Activated naive CD4-positive, alpha-beta T cell treated with anti-CD3 and anti-CD28 coated beads, Interleukin-2, amount 10 ng/mL, durations not matched to agents 7 days and 5 days (primary cell): ENCODE measurements at regions not wholly inside any gene's neighbourhood (a gene's known extent, or its start where the extent isn't known, plus 50 kb on each side); places are given as distances from the start of the nearest gene placed in this dataset.

Experiments used
- CTCF ChIA-PET: fragments of 350-600 bp; sonication (Branson Sonifier 250); formaldehyde crosslinking; loops from one replicate; lab custom pipeline; 2021; ENCODE audit warnings: antibody characterized with exemption; lab: Charles Lee
- DNase-seq: peaks from one replicate; pipeline ENCODE4 v3.0.0-alpha.2; 2020
- H3K27ac Mint-ChIP-seq: one replicate; pipeline ENCODE4 v1.8.0; 2021; ENCODE audit warnings: mild to moderate bottlenecking, moderate library complexity, mixed read lengths
- H3K27me3 Mint-ChIP-seq: one replicate; pipeline ENCODE4 v1.8.0; 2021; ENCODE audit warnings: mild to moderate bottlenecking, mixed read lengths
- H3K36me3 Mint-ChIP-seq: one replicate; pipeline ENCODE4 v1.8.0; 2021; ENCODE audit warnings: mixed read lengths
- H3K4me1 Mint-ChIP-seq: one replicate; pipeline ENCODE4 v1.8.0; 2021; ENCODE audit warnings: mixed read lengths
- H3K4me3 Mint-ChIP-seq: one replicate; pipeline ENCODE4 v1.8.0; 2021; ENCODE audit warnings: mild to moderate bottlenecking, moderate library complexity, mixed read lengths
- H3K9me3 Mint-ChIP-seq: one replicate; pipeline ENCODE4 v1.8.0; 2021; ENCODE audit warnings: mixed read lengths

DNA sequence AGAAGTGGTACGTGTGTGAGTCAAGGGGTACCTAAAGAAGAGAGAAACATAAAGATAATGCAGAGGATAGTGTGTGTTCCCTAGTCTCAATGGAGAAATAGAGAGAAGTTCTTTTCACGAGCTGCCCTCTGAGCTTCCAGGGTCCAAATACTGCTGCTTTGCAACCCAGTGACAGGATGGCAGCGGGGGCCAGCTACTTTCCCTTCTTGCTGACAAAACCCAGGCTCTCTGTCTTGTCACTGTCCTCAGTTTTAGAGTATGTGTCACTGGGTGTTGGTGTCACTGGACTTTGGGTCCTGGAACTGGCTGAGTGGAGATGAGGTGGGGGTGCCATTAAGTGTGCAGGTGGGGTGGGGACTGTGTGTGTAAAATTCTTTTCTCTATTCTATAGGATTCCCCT, 265.6 kb downstream of the CDC5L start:
- H3K4me3 Mint-ChIP-seq, result no peak overlapping the region
- peaks cover 15% of the 10 kb centered on the region for H3K4me1 Mint-ChIP-seq
- no peak for DNase-seq
- no peaks in the 10 kb centered on the region for H3K36me3 Mint-ChIP-seq
- CTCF ChIA-PET, result interaction anchor here (0.5 to 4.7 kb wide), 6 partner anchors 22 to 1269 kb away, joined by 3 to 25 read pairs (median 5); no protein-coding TSS in a partner anchor
- no peak overlapping the region for H3K27ac Mint-ChIP-seq
- no peaks in the 10 kb centered on the region for H3K9me3 Mint-ChIP-seq
- peaks cover 26% of the 10 kb centered on the region for H3K27me3 Mint-ChIP-seq

DNA sequence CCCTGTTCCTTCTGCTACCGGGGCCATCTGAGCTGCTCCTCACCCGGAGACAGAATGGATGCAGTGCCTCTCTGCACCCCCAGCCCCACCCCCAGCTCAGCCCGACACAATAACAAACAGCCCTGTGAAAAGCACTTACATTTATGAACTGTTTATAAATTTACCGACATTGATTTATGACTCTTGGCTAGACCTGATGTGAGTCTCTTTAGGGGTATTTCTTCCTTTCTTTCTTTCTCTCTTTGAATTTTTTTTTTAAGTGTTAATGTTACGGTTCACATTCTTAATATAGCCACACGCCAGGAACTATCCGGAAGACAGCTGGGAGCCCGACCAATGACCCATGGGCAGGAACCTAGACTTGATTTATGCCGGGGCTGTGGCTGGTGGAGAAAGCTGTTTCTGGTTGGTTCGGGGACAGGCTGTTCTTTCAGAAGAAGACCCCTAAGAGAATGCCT, 266.3 kb downstream of the CDC5L start:
- Mint-ChIP-seq H3K9me3 (peaks cover 3% of the 10 kb centered on the region), H3K27ac (no peak overlapping the region), H3K36me3 (no peaks in the 10 kb centered on the region), H3K27me3 (peaks cover 26% of the 10 kb centered on the region), H3K4me1 (peaks cover 15% of the 10 kb centered on the region), H3K4me3 (no peak overlapping the region)
- no peak for DNase-seq
- CTCF ChIA-PET, result interaction anchor here (1.1 to 4.7 kb wide), 8 partner anchors 12 to 1269 kb away, joined by 3 to 28 read pairs (median 7); no protein-coding TSS in a partner anchor

- DNase-seq, result peak; percentile 79
- Mint-ChIP-seq H3K4me1 (peaks cover 11% of the 10 kb centered on the region), H3K9me3 (peaks cover 3% of the 10 kb centered on the region), H3K4me3 (peak overlapping the region; percentile 25), H3K27me3 (peaks cover 29% of the 10 kb centered on the region), H3K27ac (peak overlapping the region; percentile 83), H3K36me3 (no peaks in the 10 kb centered on the region)
- CTCF ChIA-PET, result interaction anchor here (0.6 to 4.7 kb wide), 29 partner anchors 8 to 1526 kb away, joined by 3 to 43 read pairs (median 3); no protein-coding TSS in a partner anchor
Measured at GRCh38 chr6:44655412-44656342, 268.2 kb downstream of the CDC5L start.

GRCh38 chr6:44656691-44657090, 269.2 kb downstream of the CDC5L start:
- Mint-ChIP-seq H3K4me1 (peaks cover 11% of the 10 kb centered on the region), H3K4me3 (no peak overlapping the region), H3K9me3 (peaks cover 3% of the 10 kb centered on the region), H3K27me3 (peaks cover 29% of the 10 kb centered on the region), H3K36me3 (no peaks in the 10 kb centered on the region), H3K27ac (no peak overlapping the region)
- CTCF ChIA-PET, result interaction anchor here (0.7 to 4.7 kb wide), 16 partner anchors 9 to 1266 kb away, joined by 3 to 43 read pairs (median 6); no protein-coding TSS in a partner anchor
- DNase-seq, result no peak

- CTCF ChIA-PET, result interaction anchor here (0.7 to 3.9 kb wide), 9 partner anchors 9 to 762 kb away, joined by 3 to 43 read pairs (median 3); no protein-coding TSS in a partner anchor
- Mint-ChIP-seq H3K4me3 (no peak overlapping the region), H3K4me1 (peaks cover 11% of the 10 kb centered on the region), H3K27me3 (peaks cover 29% of the 10 kb centered on the region), H3K36me3 (no peaks in the 10 kb centered on the region), H3K9me3 (peaks cover 3% of the 10 kb centered on the region), H3K27ac (no peak overlapping the region)
- DNase-seq, result no peak
Measured at GRCh38 chr6:44657206-44657819, 269.8 kb downstream of the CDC5L start.

DNA sequence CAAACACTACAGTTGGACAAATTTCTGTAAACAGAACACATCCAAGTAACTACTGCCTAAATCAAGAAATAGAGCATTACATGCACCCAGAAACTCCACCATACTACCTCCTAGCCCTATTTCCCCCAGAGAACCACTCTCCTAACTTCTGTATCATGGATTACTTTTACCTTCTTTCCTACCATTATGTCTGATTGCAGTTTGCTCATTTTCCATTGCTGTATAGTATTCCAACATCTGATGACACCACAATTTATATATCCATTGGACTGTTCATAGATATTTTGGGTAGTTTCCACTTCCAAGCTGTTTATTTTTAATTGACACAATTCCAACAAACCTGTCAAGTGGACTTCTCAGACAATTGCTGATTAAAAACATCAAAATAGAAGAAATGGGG, 271.1 kb downstream of the CDC5L start:
- Mint-ChIP-seq H3K27ac (no peak overlapping the region), H3K9me3 (peaks cover 3% of the 10 kb centered on the region), H3K27me3 (peaks cover 19% of the 10 kb centered on the region), H3K36me3 (no peaks in the 10 kb centered on the region), H3K4me1 (peaks cover 11% of the 10 kb centered on the region), H3K4me3 (no peak overlapping the region)
- CTCF ChIA-PET, result no interaction called here
- no peak for DNase-seq

GRCh38 chr6:44659726-44660125, 272.2 kb downstream of the CDC5L start:
- Mint-ChIP-seq H3K4me1 (peaks cover 8% of the 10 kb centered on the region), H3K9me3 (peaks cover 3% of the 10 kb centered on the region), H3K27ac (no peak overlapping the region), H3K4me3 (no peak overlapping the region), H3K36me3 (no peaks in the 10 kb centered on the region), H3K27me3 (peaks cover 8% of the 10 kb centered on the region)
- no peak for DNase-seq
- CTCF ChIA-PET, result interaction anchor here (1.4 kb wide), 1 partner anchor 29 kb away, joined by 4 read pairs; no protein-coding TSS in a partner anchor

- Mint-ChIP-seq H3K4me1 (no peaks in the 10 kb centered on the region), H3K36me3 (no peaks in the 10 kb centered on the region), H3K4me3 (no peak overlapping the region), H3K9me3 (peaks cover 3% of the 10 kb centered on the region), H3K27me3 (peaks cover 3% of the 10 kb centered on the region), H3K27ac (no peak overlapping the region)
- DNase-seq, result no peak
- CTCF ChIA-PET, result interaction anchor here (1.4 kb wide), 1 partner anchor 30 kb away, joined by 4 read pairs; no protein-coding TSS in a partner anchor
Measured at GRCh38 chr6:44660561-44661220, 273.2 kb downstream of the CDC5L start.

- Mint-ChIP-seq H3K4me1 (no peaks in the 10 kb centered on the region), H3K9me3 (peaks cover 3% of the 10 kb centered on the region), H3K27ac (no peak overlapping the region), H3K36me3 (no peaks in the 10 kb centered on the region), H3K4me3 (no peak overlapping the region), H3K27me3 (peaks cover 3% of the 10 kb centered on the region)
- CTCF ChIA-PET, result interaction anchor here (0.6 to 1.6 kb wide), 2 partner anchors 9 to 332 kb away, joined by 3 to 4 read pairs; no protein-coding TSS in a partner anchor
- no peak for DNase-seq
Measured at GRCh38 chr6:44661221-44662008, 273.9 kb downstream of the CDC5L start.

DNA sequence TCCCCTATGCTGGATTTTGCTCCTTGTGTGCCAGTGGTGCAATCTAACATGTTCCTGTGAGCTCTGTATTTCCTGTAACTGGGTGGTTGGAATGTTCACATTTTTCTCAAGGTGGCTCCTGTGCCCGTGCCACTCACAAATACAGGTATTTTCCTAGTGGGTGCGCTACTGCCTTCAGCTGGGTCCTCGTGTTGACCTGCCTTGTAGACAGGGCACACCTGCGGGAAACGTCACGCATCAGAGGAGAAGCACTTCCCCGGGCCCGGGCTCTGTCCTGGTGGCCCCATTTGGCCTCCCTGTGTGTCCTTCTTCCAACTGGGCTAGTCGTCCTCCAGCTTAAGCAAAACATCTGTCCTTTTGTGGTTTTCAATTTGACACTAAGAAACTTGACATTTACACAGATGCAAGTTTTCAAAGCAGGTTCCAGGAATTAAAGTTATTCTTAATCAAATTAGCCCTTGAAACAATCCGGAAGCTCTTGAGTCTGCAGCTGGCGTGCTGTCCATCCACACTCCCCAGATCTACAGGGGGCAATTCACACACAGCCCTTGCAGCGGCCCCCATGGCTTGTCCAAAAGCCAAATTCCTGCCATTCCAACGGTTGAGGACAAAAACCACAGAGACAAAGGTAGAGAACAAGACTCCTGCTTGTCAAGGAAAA, 275.1 kb downstream of the CDC5L start:
- H3K9me3 Mint-ChIP-seq, result peaks cover 3% of the 10 kb centered on the region
- no peak for DNase-seq
- CTCF ChIA-PET, result interaction anchor here (0.6 to 1.6 kb wide), 3 partner anchors 9 to 216 kb away, joined by 3 to 4 read pairs (median 4); no protein-coding TSS in a partner anchor
- peaks cover 10% of the 10 kb centered on the region for H3K27me3 Mint-ChIP-seq
- no peaks in the 10 kb centered on the region for H3K36me3 Mint-ChIP-seq
- no peak overlapping the region for H3K27ac Mint-ChIP-seq
- H3K4me3 Mint-ChIP-seq, result no peak overlapping the region
- no peaks in the 10 kb centered on the region for H3K4me1 Mint-ChIP-seq

DNA sequence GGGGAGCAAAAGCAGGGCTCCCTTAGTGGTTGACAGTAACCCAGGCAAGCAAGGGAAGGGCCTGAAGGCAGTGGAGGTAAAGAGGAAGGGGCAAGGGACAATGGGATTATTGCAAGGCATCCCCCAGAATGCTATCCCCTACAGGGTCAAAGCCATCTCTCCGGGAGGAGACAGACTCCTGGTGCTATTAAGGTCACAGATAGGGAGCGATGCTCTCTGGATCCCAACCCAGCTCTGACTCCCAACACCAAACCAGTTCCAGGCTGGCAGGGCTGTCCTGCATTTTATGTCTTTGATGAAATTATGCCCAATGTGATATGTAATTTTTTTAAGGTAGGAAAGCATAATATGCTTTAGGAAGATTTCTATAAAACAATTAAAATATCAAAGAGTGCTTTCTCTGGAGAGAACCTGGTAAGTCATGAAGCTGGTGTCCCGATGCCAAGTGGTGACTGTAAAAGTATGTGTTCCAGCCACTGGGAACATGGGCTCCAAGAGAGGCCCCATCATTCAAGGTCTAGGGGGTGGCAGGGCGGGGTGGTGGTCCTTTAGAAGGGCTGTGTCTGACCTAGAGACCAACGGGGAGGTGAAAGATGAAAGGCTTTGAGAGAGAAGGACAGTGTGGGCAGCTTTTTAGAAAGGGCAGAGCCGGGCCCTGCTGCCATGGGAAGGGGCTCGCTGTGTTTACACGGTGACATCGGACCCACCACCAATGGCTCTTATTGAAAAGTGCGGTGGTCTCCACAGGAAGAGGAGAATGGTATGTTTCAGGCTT, 276.5 kb downstream of the CDC5L start:
- Mint-ChIP-seq H3K27me3 (peaks cover 19% of the 10 kb centered on the region), H3K4me1 (no peaks in the 10 kb centered on the region), H3K4me3 (no peak overlapping the region), H3K9me3 (no peaks in the 10 kb centered on the region), H3K36me3 (no peaks in the 10 kb centered on the region), H3K27ac (no peak overlapping the region)
- CTCF ChIA-PET, result interaction anchor here (0.6 kb wide), 1 partner anchor 713 kb away, joined by 3 read pairs; no protein-coding TSS in a partner anchor
- no peak for DNase-seq

DNA sequence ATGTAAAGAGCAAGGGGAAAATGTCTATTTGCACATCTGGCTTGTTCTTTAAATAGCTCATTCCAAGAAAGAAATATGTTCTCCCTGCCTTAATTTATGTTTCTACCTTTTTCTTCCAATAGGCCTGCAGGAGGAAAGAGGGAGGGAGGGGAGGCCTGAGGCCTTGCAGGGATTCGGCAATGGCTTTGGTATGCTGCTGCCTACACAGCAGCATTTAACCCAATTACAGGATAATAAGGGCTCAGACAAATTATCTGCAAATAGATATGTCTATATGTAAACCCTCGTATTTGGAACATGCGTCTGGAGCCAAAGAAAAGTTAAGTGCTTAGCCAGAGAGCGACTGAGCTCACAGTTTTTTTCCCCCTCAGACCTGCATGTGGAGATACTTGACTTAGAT, 277.2 kb downstream of the CDC5L start:
- peaks cover 22% of the 10 kb centered on the region for H3K27me3 Mint-ChIP-seq
- H3K27ac Mint-ChIP-seq, result no peak overlapping the region
- no peaks in the 10 kb centered on the region for H3K36me3 Mint-ChIP-seq
- H3K4me1 Mint-ChIP-seq, result no peaks in the 10 kb centered on the region
- CTCF ChIA-PET, result interaction anchor here (0.6 to 1.3 kb wide), 3 partner anchors 9 to 712 kb away, joined by 3 to 4 read pairs (median 3); no protein-coding TSS in a partner anchor
- no peaks in the 10 kb centered on the region for H3K9me3 Mint-ChIP-seq
- no peak overlapping the region for H3K4me3 Mint-ChIP-seq
- no peak for DNase-seq
